Type B pancreatic cell (in vitro differentiated cells): ENCODE measurements at regions not wholly inside any gene's neighbourhood (a gene's known extent, or its start where the extent isn't known, plus 50 kb on each side); places are given as distances from the start of the nearest gene placed in this dataset.

ENCODE experiments used
- DNase-seq: peaks from one replicate; pipeline ENCODE4 v3.0.0; 2021; ENCODE audit warnings: mixed read lengths; ENCODE audit not compliant: unreplicated experiment; ENCODE audit errors: extremely low spot score
- H3K27ac Mint-ChIP-seq: 2 replicates; pipeline ENCODE4 v1.8.0; 2021; ENCODE audit warnings: mild to moderate bottlenecking, mixed read lengths
- H3K27me3 Mint-ChIP-seq: 2 replicates; pipeline ENCODE4 v1.8.0; 2021; ENCODE audit warnings: mixed read lengths
- H3K36me3 Mint-ChIP-seq: 2 replicates; pipeline ENCODE4 v1.8.0; 2021; ENCODE audit warnings: mixed read lengths
- H3K4me1 Mint-ChIP-seq: one replicate; pipeline ENCODE4 v1.8.0; 2021; ENCODE audit warnings: mixed read lengths; ENCODE audit not compliant: unreplicated experiment
- H3K4me3 Mint-ChIP-seq: 2 replicates; pipeline ENCODE4 v1.8.0; 2021; ENCODE audit warnings: mild to moderate bottlenecking, mixed read lengths
- H3K9me3 Mint-ChIP-seq: 2 replicates; pipeline ENCODE4 v1.8.0; 2021; ENCODE audit warnings: mixed read lengths
- TF ChIP-seq, protein P1 (sequence below): fragments of 200-600 bp; sonication (generic); conservative IDR thresholded peaks from 2 replicates; pipeline ENCODE4 v1.5.0; 2021; ENCODE audit warnings: antibody characterized with exemption, mild to moderate bottlenecking

DNA sequence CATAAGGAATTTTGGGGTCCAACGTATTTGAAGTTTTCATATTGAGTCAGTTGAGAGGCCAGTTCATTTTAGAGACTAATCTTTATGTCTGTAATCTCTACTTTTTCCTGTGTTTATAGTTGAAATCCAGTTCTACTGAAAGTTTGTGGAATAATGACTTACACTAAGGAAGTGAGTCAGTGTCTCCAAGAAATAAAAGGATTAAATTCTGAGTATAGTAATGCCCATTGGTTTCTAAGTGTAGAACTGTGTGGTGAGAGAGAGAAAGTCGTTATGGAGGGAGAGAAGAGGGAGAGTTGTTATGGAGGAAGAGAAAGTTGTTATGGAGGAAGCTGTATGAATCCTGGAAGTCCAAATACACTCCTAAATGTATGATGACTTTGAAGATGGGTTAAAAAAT is 264.6 kb upstream of the HAND2 start:
- no peak for DNase-seq
- H3K4me3 Mint-ChIP-seq, result no peak overlapping the region
- TF ChIP-seq, protein P1, sequence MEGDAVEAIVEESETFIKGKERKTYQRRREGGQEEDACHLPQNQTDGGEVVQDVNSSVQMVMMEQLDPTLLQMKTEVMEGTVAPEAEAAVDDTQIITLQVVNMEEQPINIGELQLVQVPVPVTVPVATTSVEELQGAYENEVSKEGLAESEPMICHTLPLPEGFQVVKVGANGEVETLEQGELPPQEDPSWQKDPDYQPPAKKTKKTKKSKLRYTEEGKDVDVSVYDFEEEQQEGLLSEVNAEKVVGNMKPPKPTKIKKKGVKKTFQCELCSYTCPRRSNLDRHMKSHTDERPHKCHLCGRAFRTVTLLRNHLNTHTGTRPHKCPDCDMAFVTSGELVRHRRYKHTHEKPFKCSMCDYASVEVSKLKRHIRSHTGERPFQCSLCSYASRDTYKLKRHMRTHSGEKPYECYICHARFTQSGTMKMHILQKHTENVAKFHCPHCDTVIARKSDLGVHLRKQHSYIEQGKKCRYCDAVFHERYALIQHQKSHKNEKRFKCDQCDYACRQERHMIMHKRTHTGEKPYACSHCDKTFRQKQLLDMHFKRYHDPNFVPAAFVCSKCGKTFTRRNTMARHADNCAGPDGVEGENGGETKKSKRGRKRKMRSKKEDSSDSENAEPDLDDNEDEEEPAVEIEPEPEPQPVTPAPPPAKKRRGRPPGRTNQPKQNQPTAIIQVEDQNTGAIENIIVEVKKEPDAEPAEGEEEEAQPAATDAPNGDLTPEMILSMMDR, result no peak
- no peaks in the 10 kb centered on the region for H3K27me3 Mint-ChIP-seq
- no peaks in the 10 kb centered on the region for H3K4me1 Mint-ChIP-seq
- H3K9me3 Mint-ChIP-seq, result no peaks in the 10 kb centered on the region
- H3K27ac Mint-ChIP-seq, result no peak overlapping the region
- no peaks in the 10 kb centered on the region for H3K36me3 Mint-ChIP-seq

GRCh38 chr4:173793937-173794510 is 264.0 kb upstream of the HAND2 start:
- H3K27ac Mint-ChIP-seq, result no peak overlapping the region
- H3K4me3 Mint-ChIP-seq, result no peak overlapping the region
- H3K9me3 Mint-ChIP-seq, result no peaks in the 10 kb centered on the region
- no peak for DNase-seq
- H3K4me1 Mint-ChIP-seq, result no peaks in the 10 kb centered on the region
- no peaks in the 10 kb centered on the region for H3K36me3 Mint-ChIP-seq
- no peaks in the 10 kb centered on the region for H3K27me3 Mint-ChIP-seq
- TF ChIP-seq, protein P1, result no peak

DNA sequence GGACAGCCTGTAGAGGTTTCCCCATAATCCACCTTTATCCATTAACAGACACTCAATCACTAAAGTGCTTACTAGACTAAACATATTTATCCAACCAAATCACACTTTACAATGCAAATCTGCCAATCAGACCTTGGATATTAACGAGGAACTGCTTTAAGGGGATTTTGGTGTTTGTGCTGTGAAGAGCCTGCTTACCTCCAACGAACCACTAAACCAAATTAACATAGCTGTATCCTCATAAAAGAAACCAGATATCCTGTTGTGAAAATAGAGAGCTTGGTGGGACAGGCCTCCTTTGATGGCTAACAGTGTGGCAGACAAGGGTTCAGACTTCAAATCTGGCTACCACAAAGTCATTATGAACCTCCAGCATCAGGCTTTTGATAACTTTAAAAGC is 252.6 kb upstream of the HAND2 start:
- no peak overlapping the region for H3K27ac Mint-ChIP-seq
- TF ChIP-seq, protein P1, result no peak
- no peaks in the 10 kb centered on the region for H3K27me3 Mint-ChIP-seq
- no peak for DNase-seq
- H3K9me3 Mint-ChIP-seq, result no peaks in the 10 kb centered on the region
- H3K4me3 Mint-ChIP-seq, result no peak overlapping the region
- H3K36me3 Mint-ChIP-seq, result peaks cover 4% of the 10 kb centered on the region
- no peaks in the 10 kb centered on the region for H3K4me1 Mint-ChIP-seq

- no peaks in the 10 kb centered on the region for H3K4me1 Mint-ChIP-seq
- TF ChIP-seq, protein P1, result no peak
- H3K27me3 Mint-ChIP-seq, result no peaks in the 10 kb centered on the region
- H3K36me3 Mint-ChIP-seq, result no peaks in the 10 kb centered on the region
- H3K9me3 Mint-ChIP-seq, result peaks cover 23% of the 10 kb centered on the region
- no peak for DNase-seq
- H3K27ac Mint-ChIP-seq, result no peak overlapping the region
- no peak overlapping the region for H3K4me3 Mint-ChIP-seq
These were observed 247.9 kb upstream of the HAND2 start for GRCh38 chr4:173777921-173778320.

GRCh38 chr4:173777421-173777820 is 247.4 kb upstream of the HAND2 start:
- Mint-ChIP-seq H3K27me3 (no peaks in the 10 kb centered on the region), H3K36me3 (no peaks in the 10 kb centered on the region), H3K27ac (no peak overlapping the region), H3K4me1 (no peaks in the 10 kb centered on the region), H3K4me3 (no peak overlapping the region), H3K9me3 (peaks cover 23% of the 10 kb centered on the region)
- TF ChIP-seq, protein P1, result no peak
- no peak for DNase-seq

- H3K36me3 Mint-ChIP-seq, result no peaks in the 10 kb centered on the region
- H3K4me3 Mint-ChIP-seq, result no peak overlapping the region
- H3K27me3 Mint-ChIP-seq, result no peaks in the 10 kb centered on the region
- H3K27ac Mint-ChIP-seq, result no peak overlapping the region
- no peak for DNase-seq
- TF ChIP-seq, protein P1, result no peak
- no peaks in the 10 kb centered on the region for H3K4me1 Mint-ChIP-seq
- H3K9me3 Mint-ChIP-seq, result peaks cover under 1% of the 10 kb centered on the region
These were observed 239.5 kb upstream of the HAND2 start for GRCh38 chr4:173769568-173769967.
